RPMI8226 (cell line): ENCODE measurements at regions not wholly inside any gene's neighbourhood (a gene's known extent, or its start where the extent isn't known, plus 50 kb on each side); places are given as distances from the start of the nearest gene placed in this dataset.
A peak's percentile ranks its signal among the peaks of the same experiment; 100 is the strongest.

Source experiments
- DNase-seq: peaks from one replicate; pipeline ENCODE4 v3.0.0-alpha.2; 2015

- no peak for DNase-seq
Measured at GRCh38 chr17:14873996-14874395, 391.1 kb downstream of the PMP22 start.

DNA sequence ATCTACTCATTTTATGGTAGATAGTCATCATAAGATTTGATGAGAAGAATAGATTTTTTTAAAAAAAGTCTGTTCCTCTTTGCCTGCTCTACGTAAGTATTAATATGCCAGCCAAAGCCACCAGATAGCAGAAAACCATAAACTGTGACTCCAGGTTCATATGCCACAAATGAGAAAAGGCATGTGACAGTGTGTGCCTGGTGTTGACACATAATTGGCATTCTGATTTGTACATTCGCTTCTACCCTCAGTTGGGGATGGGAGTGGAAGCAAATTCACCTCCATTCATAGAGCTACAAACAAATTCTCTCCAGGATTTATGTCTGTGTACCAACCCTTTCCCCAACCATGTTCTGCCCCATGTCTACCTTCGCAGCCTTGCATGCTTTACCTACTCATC is 391.6 kb downstream of the PMP22 start:
- DNase-seq, result no peak

DNA sequence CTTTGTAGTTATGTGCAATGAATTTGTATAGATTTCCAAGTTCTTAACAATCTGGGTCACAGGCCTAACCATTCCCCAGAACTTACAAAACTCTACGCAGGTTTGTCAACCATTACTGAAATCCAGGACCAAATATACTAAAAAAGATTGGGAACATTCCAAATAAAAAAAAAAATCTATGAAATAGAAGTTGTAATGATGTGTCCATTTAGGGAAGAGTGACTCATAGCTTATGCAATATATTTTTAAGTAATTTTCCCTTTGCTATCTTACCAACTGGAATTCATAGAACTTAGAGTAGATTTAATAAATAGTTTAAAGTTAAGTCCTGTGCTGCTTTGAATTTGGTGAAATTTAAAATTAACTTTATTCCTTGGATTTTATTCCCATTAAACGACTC is 393.2 kb downstream of the PMP22 start:
- no peak for DNase-seq

GRCh38 chr17:14866266-14866665 is 398.9 kb downstream of the PMP22 start:
- DNase-seq, result no peak

DNA sequence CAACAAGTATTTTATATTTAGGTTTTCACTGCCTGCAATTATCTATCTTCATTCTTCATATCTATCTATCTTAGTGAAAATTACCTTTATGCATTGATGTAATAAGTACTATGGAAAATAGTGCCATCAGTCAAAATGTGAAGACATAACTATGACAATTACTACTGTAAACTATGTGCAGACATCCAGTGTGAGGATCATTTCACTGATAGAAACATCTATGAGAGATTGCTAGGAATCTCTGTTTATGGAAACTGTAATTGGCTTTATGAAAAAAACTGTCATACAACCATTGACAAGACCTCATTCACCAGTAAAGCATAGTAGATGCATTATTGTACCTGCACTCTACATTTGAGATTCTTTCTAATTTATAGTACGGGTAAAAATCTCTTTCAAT is 401.0 kb downstream of the PMP22 start:
- no peak for DNase-seq

DNA sequence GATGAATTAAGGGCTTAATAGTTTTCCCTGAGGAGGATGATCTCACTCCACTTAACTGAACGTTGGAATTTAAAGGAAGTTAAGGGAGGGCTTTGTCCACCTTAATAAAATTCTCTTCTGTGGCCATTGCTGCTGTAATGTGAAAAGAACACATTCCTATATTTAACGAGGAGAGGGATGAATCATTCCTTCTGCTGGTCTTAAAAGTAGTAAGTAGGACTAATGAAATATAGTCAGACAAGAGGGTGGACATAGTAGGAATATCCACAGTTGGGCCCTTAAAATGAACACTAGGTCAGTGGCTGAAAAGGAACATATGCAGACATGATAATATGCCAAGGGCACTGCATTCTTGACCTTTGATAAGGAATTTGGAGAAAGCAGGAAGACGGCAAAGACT is 405.6 kb downstream of the PMP22 start:
- no peak for DNase-seq

DNA sequence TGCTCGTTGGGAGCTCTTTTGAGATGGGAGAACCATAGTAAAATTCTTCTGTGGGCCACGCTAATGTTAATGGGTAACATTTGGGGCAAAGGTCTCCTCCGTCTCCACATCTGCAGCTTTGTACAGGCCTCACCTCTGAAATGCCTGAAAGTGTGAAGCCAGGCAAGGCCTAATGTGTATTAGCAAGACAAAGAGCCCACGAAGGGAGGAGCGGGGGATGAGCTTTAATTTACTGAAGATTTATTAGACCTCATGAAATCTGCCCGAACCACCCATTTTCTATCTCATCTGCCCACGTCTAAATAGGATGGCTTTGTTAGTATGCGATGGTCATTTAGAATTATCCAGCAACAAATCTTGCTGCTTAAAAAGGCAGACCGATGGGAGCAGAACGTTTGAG is 408.9 kb downstream of the PMP22 start:
- no peak for DNase-seq

- no peak for DNase-seq
Measured at GRCh38 chr17:14854691-14855090, 410.4 kb downstream of the PMP22 start.

GRCh38 chr17:14845591-14846281 is 419.4 kb downstream of the PMP22 start:
- DNase-seq, result no peak

DNA sequence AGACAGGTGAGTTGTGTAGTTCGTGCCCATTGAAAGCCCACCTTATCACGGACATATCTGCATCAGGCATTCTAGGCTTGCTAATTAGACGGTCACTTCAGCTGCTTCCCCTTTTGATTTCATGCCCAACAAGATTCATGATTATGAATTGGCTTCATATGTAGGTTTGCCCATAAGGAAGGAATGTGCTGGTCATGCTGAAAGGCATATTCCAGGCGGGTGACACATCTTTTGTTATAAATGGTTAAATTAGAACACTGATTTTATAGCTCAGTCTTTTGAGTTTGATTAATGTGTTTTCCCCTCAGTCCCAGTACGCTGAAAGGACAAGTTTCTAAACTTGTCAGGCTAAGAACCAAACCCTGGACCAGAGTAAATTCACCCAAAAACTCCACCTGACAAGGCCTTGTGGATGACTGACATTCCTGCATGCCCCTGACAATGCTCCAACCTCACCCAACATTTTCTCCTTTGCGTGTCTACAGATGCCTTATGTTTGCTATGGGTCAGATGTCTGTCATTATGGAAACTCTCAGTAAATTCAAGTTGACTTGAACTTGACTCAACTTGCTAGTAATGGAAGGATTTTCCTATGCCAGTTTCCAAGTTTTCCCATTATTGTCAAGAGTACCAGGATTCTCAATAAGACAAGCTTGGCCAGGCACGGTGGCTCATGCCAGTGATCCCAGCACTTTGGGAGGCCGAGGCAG is 421.9 kb downstream of the PMP22 start:
- no peak for DNase-seq

- DNase-seq, result no peak
Measured at GRCh38 chr17:14840616-14841231, 424.4 kb downstream of the PMP22 start.

- no peak for DNase-seq
Measured at GRCh38 chr17:14838567-14838966, 426.6 kb downstream of the PMP22 start.

DNA sequence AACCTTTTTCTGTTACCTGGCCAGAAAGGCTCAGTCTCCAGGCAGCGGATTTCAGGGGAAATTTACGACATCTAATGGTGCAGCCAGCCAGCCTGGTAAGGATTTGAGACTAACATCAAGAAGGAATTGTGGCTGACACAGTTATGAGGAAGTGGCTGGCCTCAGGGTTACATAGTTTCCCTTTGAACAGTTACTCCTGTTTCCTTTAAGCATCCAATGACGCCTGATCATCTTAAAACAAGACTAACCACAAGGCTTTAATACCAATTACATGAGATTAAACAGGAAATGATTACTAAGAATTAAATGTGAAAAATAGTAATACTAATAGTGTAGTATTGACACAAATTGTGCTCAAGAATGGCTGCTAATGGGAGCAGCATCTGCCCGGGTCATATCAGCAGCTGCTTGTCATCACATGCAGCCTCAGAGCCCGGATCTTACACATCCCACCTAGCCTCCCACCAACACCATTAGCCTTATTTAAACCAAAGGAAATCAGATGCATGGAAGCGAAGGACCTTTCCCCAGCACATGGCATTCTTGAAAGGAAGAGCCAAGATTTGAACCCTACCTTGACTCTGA is 431.8 kb downstream of the PMP22 start:
- no peak for DNase-seq

DNA sequence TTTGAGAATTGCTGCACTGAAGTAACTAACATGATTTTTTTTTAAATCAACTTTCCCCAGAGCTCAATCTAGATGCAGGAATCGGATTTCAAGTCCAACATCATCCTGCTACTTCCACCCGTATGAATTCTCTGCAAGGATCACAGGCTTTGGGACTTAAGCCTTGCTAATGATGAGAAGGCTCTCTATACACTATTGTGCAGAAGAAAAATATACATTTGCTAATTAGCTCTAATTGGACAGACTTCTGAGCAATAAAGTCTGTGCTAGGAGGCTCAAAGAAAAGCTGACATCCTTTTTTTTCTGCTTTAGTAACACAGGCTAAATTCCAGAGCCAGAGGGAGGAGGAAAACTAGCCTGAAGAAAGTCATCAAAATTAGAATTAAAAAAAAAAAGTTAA is 433.6 kb downstream of the PMP22 start:
- DNase-seq, result no peak

DNA sequence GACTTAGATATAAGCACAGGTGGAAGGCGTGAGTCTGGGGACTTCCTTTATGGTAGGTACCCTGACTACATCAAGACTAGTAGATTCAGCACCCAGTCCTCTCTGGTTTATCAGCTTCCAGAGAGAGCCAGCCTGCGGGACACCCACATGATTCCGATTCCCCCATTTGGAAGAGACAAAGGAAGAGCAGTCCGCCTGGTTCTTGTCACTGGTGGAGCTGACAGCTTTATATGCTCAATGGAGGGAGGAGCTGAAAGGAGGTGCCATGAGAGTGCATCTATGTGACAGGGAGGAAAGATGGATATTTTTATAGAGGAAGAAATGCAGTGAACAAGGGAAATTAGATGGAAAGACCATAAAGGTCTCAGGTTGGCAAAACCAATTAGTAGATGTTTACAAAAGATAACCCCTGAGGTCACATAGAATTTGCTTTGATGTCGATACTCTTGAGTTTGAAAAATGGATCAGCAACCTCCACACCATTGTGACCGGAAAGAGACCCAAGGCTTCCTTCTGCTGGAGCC is 437.7 kb downstream of the PMP22 start:
- DNase-seq, result no peak

DNA sequence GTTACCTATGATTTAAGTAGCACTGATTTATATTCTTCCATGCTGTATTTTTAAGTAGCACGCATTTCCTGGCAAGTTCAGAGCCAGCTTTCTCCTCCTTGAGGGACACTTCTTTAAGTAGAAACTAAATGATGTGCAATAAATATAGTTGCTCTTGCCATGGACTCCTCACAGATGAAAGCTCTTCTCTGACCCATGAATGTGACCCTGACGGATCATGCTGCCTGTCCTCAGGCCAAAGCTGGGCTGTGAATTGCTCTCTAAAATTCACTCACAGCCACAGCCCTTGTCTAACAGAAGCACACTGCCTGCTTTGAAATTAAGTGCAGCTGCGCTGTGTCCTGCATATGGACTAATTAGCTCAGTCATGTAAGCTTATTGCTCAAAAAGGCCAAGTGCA is 438.8 kb downstream of the PMP22 start:
- no peak for DNase-seq

- no peak for DNase-seq
Measured at GRCh38 chr17:14818469-14818868, 446.7 kb downstream of the PMP22 start.

GRCh38 chr17:14815079-14815478 is 450.0 kb downstream of the PMP22 start:
- no peak for DNase-seq

- peak; percentile 16 for DNase-seq
Measured at GRCh38 chr17:14813649-14814370, 451.3 kb downstream of the PMP22 start.

DNA sequence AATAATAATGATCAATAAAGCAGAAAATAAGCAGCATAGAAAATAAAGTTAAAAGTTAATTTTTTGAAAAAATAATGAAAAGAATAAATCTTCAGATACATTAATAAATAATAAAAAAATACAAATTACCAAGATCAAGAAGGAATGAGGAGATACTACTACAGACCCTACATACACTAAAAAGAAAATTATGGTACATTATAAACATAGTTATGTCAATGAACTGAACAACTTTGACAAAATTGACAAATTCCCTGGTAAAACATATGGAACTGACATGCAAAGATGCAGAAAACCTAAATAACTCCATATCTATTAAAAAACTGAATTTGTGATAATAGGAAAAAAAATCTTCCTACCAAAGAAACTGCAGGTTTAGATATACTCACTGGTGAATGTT is 456.7 kb downstream of the PMP22 start:
- DNase-seq, result no peak

- DNase-seq, result no peak
Measured at GRCh38 chr17:14805348-14805747, 459.8 kb downstream of the PMP22 start.

DNA sequence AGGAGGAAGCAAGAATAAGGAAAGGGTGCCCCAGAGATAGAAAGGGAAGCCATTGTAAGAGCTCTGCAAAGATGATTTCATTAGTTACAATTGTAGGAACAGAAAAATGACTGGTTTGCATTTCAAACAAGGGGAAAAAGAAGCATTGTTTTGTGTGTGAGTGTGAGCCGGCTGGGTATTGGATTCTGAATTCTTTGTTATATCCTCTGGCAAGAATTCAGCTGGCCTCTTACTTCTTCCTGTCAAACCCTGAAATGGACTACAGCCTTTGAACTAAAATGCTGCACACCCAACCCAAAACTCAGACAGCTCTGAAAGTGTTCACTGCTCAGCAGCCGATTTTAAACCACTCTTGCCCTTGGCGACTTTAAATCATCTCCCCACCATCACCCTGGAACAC is 461.3 kb downstream of the PMP22 start:
- DNase-seq, result no peak

- DNase-seq, result no peak
Measured at GRCh38 chr17:14797801-14798200, 467.3 kb downstream of the PMP22 start.
